NOMO-1 treated with dmso at 0.1 percent for 144 hours (cell line): ENCODE measurements at regions not wholly inside any gene's neighbourhood (a gene's known extent, or its start where the extent isn't known, plus 50 kb on each side); places are given as distances from the start of the nearest gene placed in this dataset.

ENCODE experiments used
- DNase-seq: peaks from one replicate; lab custom pipeline; 2025; ENCODE audit not compliant: unreplicated experiment; lab: John Stamatoyannopoulos, UW

GRCh38 chr4:158010361-158010760 lies 162.5 kb downstream of the GASK1B start:
- no peak for DNase-seq

DNA sequence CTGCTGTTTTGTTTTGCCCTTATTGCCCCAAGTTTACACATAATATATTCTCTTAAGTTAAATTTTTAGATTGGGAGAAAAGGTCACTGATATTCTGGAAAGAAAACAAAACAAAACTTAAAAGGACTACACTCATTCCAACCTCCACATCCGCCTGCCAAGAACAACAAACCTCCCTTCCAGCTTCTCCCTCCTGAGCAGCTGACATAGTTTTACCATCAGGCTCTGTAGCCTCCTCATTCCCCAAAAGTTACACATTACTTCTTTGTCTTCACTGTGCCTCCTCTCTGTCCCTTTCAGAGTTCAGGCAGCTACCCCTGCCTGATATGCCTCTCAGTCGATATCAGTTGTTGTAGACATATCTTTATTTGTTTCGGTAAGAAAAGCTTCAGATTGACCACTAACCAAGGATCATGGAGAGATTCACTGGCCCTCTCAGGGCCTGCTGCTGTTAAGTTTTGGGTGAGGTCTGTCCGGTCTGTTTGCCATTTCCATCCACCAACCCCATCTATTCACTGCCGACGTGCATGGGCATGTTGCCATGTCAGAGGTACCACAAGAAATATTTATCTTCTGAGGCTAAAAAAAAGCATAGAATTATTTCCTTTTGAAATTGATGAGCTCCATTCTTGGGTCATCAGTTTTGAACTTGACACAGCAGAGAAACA lies 164.1 kb downstream of the GASK1B start:
- DNase-seq: no peak

- no peak for DNase-seq
Measured at GRCh38 chr4:158007566-158007965, 165.3 kb downstream of the GASK1B start.

- DNase-seq: peak; percentile 64
Measured at GRCh38 chr4:158006990-158007389, 165.8 kb downstream of the GASK1B start.

DNA sequence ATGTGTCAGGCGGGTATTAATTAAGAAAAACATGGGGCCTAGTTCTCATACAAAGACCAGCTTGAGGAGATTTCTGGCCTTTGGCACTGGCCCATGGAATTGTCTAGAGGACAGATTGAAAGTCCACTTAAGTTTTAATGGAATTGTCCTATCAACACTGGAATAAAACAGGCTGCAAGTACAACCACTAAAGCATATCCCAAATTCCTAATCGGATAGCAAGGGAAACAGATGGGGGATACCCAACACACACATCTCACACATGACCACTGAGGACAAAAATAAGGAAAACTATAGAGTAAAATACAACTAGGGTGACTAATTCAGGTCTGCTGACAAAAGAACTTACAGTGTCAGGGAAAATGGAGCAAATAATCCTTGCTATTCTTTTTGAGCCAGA lies 167.8 kb downstream of the GASK1B start:
- DNase-seq: no peak

DNA sequence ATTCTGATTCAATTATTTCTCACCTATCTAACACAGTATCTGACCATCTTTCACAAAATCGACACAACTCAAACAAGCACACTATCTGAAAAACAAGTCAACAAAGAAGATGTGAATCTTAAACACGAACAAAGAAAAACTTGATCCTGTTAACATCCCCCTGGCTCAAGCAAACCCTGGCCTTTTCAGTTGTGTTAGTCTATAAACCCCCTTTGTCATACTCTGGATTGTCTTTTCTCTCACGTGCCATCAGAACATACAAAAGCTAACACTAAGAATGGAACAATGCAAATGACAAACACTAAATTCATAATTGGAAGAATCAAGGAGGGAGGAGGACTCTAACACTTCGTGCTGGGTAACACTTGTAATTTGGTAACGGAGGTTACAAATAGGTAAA lies 168.7 kb downstream of the GASK1B start:
- no peak for DNase-seq

DNA sequence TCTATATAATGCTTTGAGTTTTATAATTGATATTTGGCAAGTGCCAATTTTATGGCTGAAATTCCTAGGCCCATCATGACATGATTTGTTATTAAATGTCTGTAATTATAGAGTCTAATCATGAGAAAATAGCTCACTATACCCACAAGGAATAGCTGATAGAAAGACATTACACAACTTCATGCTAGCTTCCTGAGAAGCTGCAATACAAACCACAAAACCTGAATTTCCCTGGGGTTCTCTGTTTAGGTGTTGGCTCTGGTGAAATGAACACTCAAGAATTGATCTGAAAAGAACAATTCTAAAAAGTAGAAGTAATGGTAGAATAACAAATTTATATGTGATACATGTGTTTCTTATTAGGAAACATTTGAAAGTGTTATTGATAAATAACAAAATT lies 169.6 kb downstream of the GASK1B start:
- DNase-seq: no peak

GRCh38 chr4:158002173-158002572 lies 170.7 kb downstream of the GASK1B start:
- no peak for DNase-seq

DNA sequence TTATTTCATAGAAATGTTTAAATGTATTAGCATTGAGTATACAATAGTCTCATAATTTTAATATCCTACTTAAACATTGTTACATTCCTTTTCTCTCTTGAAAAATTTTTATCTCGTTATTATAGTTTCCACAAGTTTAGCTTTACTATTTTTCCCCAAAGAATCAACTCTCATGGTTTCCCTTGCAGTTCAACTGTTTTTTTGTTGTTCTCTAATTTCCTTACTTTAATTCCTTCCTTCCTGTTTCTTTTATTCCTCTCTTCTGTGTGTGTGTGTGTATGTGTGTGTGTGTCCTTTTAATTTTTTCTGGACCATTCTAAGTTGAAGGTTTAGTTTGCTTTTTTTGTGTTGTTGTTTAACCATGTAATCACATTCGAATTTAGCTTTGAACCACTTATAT lies 171.1 kb downstream of the GASK1B start:
- DNase-seq: no peak

DNA sequence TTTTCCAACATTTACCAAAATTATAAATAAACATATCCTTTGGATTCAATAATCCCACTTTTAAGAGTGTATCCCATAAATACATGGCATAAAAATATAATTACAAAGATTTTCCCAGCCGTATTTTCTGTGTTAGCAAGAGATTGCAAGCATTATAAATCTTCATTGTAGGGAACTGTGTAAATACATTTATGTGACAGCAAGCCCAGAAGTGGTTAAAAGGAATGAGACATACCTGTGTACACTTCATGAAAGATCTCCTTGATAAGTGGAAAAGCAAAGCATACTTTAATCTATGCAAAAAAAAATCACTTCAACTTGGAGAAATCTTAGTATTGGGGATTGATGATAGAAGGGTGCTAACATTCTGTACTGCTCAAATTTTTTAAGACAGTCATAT lies 173.1 kb downstream of the GASK1B start:
- no peak for DNase-seq

DNA sequence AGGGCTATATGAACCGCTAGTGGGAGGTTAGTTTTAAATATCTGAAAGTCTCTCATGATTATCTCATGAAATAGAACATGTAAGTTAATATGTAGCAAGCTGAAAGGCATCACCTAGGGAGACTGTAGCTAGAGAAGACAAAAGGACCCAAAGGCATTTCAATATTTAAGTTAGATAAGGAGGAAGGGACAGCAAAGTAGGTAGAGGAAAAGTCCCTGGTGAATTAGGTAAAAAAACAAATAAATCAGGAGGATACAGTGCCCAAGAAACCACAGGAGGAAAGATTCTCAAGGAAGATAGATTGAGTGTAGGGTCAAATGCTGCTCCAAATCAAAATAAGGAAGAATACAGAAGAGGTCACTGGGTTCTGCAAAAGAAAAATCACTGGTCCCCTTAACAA lies 175.5 kb downstream of the GASK1B start:
- DNase-seq: no peak

DNA sequence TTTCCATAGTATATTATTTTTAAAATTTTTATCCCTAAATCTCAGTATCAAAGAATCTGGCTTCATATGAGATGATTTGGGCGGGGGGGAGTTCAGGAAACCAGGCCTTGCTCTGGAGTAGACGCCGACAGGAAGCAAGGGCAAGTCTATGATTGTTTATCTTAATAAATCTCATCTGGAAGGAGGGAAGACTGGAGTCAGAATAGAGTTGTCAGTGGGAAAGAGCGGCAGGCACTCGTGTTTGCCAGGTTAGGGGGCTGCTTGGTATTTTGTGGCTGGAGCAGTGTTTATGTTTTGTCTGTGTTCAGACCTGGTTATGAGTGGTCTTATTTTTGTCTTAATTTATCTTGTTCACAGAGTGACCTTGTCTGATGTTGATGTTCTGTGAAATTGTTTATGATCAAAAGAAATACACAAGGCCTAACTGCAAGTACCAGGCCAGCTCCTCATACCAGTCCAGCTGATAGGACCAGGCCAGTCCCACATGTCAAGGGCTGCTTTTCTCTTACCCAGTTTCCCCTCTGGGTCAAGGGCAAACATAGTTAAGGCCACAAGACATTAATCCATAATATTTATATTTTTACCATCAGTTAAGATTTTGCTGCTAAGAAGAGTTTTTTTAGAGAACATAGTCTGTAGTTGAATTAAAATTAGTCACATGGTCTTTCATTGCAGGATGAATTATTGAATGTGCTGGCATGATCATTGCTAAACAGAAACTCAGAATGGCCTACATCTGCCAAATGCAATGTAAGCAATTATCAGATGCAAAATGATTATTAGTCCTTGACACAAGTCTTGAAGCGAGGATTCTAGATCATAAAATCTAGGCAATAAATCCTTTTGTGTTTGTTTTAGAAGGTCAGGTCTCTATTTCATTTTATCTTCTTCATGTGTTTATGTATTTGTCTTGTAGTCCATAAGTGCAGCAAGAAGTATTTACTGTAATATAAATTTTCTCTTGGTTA lies 176.5 kb downstream of the GASK1B start:
- DNase-seq: no peak

DNA sequence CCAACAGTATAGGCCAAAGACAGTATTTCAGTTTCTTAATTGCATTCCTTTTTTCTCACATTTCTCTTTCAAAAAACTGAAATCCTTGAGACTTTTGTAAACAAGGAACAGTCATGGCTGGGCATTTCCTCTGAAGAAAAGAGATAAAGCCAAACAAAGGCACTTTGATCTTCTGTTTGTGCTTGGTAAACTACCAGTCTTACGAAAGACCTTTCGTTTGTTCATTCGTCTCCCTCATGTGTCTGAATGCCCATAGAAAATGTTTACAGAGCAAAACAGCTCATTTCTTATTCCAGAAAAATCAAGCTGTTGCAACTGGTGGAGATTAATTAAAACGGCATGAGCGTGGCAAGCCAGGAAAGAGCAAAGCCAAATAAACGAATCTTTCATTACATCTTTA lies 178.0 kb downstream of the GASK1B start:
- no peak for DNase-seq

DNA sequence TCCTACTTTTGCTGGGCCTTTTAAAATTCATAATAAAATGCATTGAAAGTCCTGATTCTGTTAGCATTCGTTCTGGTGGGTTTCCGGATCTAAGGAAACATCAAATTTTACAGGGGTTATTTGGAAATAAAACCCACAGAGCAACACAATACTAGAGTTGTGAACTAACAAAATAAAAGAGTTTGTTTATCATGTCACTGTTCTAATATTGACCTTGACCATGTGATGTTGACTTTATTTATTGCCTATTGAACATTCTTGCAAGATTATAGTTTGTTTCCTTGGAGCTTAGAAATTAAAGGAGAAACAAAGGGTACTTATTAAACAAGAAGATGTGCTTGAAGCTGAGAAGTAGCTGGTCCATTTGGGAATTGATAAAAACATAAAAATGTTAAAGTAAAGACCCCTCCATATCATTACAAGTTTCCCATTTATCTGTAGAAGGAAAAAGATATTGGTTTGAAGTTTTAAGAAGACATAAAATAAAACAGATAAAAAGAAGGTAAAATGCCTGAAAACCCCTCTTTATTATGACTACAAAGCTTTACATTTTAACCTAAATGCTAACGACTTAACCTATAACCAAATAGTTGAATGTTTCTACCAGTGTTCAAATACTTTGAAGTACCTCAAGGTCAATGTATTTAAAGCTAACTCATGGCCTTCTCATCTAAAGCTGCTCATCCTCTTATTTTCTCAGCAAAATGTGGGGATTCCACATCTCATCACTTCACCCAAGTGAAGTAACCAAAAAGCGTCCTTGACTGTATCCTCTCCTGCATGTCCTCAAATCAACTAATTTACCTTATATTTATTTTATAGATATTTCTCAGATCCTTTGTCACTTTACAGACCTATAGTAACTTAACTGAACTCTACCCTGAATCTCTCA lies 179.6 kb downstream of the GASK1B start:
- DNase-seq: no peak

DNA sequence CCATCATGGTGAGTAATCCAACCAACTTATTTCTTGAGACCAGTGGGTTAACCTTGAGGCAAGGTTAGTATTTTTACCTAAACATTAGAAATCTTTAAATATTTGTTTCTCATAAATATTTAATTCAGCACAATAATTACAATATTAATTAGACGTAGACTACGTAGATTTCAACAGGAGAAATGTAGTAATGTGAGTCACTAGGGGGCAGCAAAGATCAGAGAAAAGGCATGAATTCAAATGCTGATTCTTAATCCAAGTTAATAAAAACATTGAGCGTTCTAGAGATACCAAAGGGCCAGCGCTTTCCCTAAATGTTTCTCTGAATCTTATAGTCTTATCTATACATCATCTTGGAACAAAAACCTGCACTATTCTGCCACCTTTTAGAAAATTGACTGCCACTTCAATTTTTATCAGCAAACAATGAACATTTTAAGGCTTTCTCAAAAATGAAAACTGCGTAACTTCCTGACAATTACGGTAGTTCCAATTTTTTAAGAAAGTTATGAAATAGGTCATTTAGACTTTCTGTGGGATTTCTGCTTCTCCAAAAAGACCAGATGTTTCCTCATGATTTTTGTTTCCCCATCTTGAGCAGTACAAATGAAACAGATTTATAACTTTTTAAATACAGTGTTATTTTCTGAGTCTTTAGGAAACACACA lies 180.7 kb downstream of the GASK1B start:
- peak; percentile 83 for DNase-seq

DNA sequence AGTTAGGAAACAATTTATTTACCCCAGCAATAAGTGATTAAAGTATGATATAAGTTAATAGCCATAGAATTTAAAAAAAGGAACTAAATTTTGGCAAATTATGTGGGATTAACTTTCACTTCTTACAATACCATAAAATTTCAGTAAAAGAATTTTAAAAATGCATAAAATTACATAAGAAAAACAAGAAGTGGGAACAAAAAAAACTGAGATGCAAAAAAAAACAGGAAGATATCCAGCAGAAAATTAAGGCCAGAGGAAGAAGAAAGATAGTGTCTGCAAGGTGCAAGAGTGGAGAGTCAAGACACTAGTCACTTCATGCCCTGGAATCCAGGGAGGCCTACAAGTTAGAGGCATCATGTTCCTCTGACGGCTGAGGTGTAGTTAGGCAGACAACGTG lies 184.2 kb downstream of the GASK1B start:
- DNase-seq: peak; percentile 36

- DNase-seq: no peak
Measured at GRCh38 chr4:157984285-157984911, 188.4 kb downstream of the GASK1B start.

- no peak for DNase-seq
Measured at GRCh38 chr4:157983300-157983699, 189.5 kb downstream of the GASK1B start.

DNA sequence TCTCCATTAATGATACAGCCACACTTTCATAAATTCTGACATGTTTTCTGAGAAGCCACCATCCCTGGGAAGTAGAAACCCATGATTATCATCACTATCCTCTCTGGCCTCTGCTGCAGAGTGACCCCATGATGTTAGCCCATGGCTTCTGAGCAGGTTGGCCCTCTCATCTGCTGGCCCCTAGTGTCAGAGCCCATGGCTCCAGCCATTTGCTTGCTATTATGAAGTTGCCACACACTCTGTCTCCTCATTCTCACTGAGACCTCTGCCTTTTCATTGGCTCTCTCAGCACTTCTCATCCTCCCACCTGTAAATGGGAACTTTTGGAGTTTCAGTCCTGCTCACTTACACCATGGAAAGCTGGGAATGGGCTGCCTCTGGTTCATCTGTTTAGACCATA lies 192.7 kb downstream of the GASK1B start:
- no peak for DNase-seq

DNA sequence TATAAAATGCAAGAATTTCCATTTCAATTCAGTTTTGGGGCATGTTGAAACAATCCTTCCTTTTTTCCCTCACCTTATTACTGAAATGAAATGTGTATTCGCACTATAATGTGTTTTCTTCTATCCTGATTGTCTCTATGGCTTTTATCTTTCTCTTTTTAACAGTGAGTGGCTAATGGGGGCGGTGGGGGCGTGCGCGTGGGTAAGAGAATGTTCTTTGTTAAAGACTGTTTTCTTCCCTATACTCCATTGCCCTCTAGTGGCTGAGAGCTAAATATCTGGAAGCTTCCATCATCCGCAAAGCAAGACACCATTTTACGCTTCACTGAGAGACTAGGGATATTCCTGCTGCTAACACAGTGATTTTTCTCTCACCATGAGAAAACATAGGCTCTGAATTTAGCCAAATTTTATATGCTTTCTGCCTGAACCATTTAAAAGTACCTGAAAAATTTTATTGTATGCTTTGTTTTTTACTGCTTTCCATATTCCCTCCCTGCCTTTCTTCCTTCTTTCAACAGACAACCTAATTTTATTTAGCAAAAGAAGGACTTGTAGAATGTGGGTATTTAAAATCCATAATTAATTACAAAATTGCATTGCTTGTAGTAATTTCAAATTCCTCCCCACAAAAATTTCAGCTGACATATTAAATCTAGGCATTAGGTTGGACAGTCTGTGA lies 194.0 kb downstream of the GASK1B start:
- DNase-seq: peak; percentile 21
